Keratinocyte (primary cell): ENCODE measurements at regions not wholly inside any gene's neighbourhood (a gene's known extent, or its start where the extent isn't known, plus 50 kb on each side); places are given as distances from the start of the nearest gene placed in this dataset.

Experiments used
- DNase-seq: peaks from one replicate; pipeline ENCODE4 v3.0.0-alpha.2; 2011; ENCODE audit warnings: low read depth, missing footprints, low spot score
- FAIRE-seq: peaks from 2 replicates; lab custom pipeline; 2011; peaks lifted over from hg19 to GRCh38; lab: Jason Lieb, UNC
- H2AFZ ChIP-seq: 2 replicates; pipeline ENCODE4 v1.6.0; 2012; ENCODE audit warnings: low read length, control low read depth, inconsistent platforms; ENCODE audit not compliant: control insufficient read depth
- H3K27ac ChIP-seq: 2 replicates; pipeline ENCODE4 v1.5.1; 2011; ENCODE audit warnings: low read length; ENCODE audit not compliant: control insufficient read depth, insufficient read depth
- H3K27me3 ChIP-seq: 3 replicates; pipeline ENCODE4 v1.6.0; 2011; ENCODE audit warnings: low read length; ENCODE audit not compliant: control insufficient read depth, insufficient read depth; ENCODE audit errors: extremely low read depth
- H3K36me3 ChIP-seq, 2 experiments: 2 replicates in 1 of 2; 3 replicates in 1 of 2; pipeline ENCODE4 v1.5.1; 2011; ENCODE audit warnings: low read length in 2 of 2, mild to moderate bottlenecking in 1 of 2; ENCODE audit not compliant: control insufficient read depth in 2 of 2, insufficient read depth in 2 of 2; ENCODE audit errors: extremely low read depth in 1 of 2
- H3K4me1 ChIP-seq: 3 replicates; pipeline ENCODE4 v1.5.1; 2011; ENCODE audit warnings: low read length; ENCODE audit not compliant: control insufficient read depth, insufficient read depth; ENCODE audit errors: extremely low read depth
- H3K4me2 ChIP-seq: 3 replicates; pipeline ENCODE4 v1.6.0; 2011; ENCODE audit warnings: low read depth, low read length; ENCODE audit not compliant: control insufficient read depth, insufficient read depth; ENCODE audit errors: extremely low read depth
- H3K4me3 ChIP-seq, 3 experiments: fragments of 200-600 bp in 1 of 3; sonication (generic) in 1 of 3; 2 replicates in 2 of 3; 3 replicates in 1 of 3; pipeline ENCODE4 v1.5.1; 2011 to 2016; ENCODE audit warnings: low read length in 3 of 3, mild to moderate bottlenecking in 3 of 3, control low read depth in 2 of 3, inconsistent platforms in 1 of 3, low read depth in 1 of 3, mixed read lengths in 1 of 3, mixed run types in 1 of 3, moderate library complexity in 1 of 3; ENCODE audit not compliant: control insufficient read depth in 2 of 3, insufficient read depth in 2 of 3; ENCODE audit errors: extremely low read depth in 1 of 3
- H3K79me2 ChIP-seq: 2 replicates; pipeline ENCODE4 v1.6.0; 2012; ENCODE audit warnings: low read length; ENCODE audit not compliant: control insufficient read depth, insufficient read depth
- H3K9ac ChIP-seq: 3 replicates; pipeline ENCODE4 v1.6.0; 2011; ENCODE audit warnings: low read length; ENCODE audit not compliant: control insufficient read depth, insufficient read depth; ENCODE audit errors: extremely low read depth
- H3K9me1 ChIP-seq: 3 replicates; pipeline ENCODE4 v1.6.0; 2011; ENCODE audit warnings: low read length; ENCODE audit not compliant: control insufficient read depth, insufficient read depth; ENCODE audit errors: extremely low read depth
- H3K9me3 ChIP-seq: 2 replicates; pipeline ENCODE4 v1.5.1; 2012; ENCODE audit warnings: low read depth, low read length; ENCODE audit not compliant: control insufficient read depth
- H4K20me1 ChIP-seq: 3 replicates; pipeline ENCODE4 v1.6.0; 2011; ENCODE audit warnings: low read length; ENCODE audit not compliant: control insufficient read depth, insufficient read depth; ENCODE audit errors: extremely low read depth
- CTCF ChIP-seq, 3 experiments: IDR thresholded peaks in 1 of 3; conservative IDR thresholded peaks in 1 of 3; optimal IDR thresholded peaks in 1 of 3; 2 replicates in 2 of 3; 3 replicates in 1 of 3; pipeline versions ENCODE3 to v1.5.1; 2011; ENCODE audit warnings: low read length in 3 of 3, mild to moderate bottlenecking in 3 of 3, moderate library complexity in 2 of 3, control low read depth in 1 of 3, inconsistent platforms in 1 of 3; ENCODE audit not compliant: insufficient read depth in 2 of 3; ENCODE audit errors: extremely low read depth in 1 of 3
- EZH2 ChIP-seq: IDR thresholded peaks from one replicate; pipeline ENCODE4 v1.6.1; 2012; ENCODE audit warnings: inconsistent platforms, mild to moderate bottlenecking, low read length, moderate library complexity
- dilution Hi-C: fragments of 300-500 bp; cut with MboI; formaldehyde crosslinking; loops from one replicate; pipeline ENCODE4 v1.7.0; 2020; ENCODE audit warnings: low sequenced_read_pairs; ENCODE audit not compliant: extremely low pct_ligation_motif_present

GRCh38 chr5:7074176-7074575, 321.8 kb upstream of the ADCY2 start:
- Histone ChIP-seq H2AFZ (no peak overlapping the region), H3K27ac (no peak overlapping the region), H3K27me3 (no peaks in the 10 kb centered on the region), H4K20me1 (no peaks in the 10 kb centered on the region), H3K4me1 (no peaks in the 10 kb centered on the region), H3K4me2 (no peak overlapping the region), H3K9me1 (no peaks in the 10 kb centered on the region), H3K79me2 (no peaks in the 10 kb centered on the region), H3K4me3 (no peak overlapping the region), H3K9me3 (no peaks in the 10 kb centered on the region), H3K9ac (no peak overlapping the region), H3K36me3 (no peaks in the 10 kb centered on the region)
- dilution Hi-C loops: no loop called here
- TF ChIP-seq EZH2 (no peak), CTCF (optimal IDR thresholded peaks at IDR 0.05 in 1 of 3, IDR thresholded peaks at IDR 0.05 in 1 of 3, conservative IDR thresholded peaks at IDR 0.05 in 1 of 3; ENCODE audit: extremely low read depth in 1 of 3, insufficient read depth in 2 of 3, low read length in 3 of 3) (no peak)
- no peak for DNase-seq
- no peak for FAIRE-seq

- dilution Hi-C loops: no loop called here
Measured at GRCh38 chr5:7075470-7075869, 320.5 kb upstream of the ADCY2 start.

More at GRCh38 chr5:7075470-7075869, 320.5 kb upstream of the ADCY2 start:
- Histone ChIP-seq H3K9ac (no peak overlapping the region), H2AFZ (no peak overlapping the region), H3K9me3 (no peaks in the 10 kb centered on the region), H3K4me2 (no peak overlapping the region), H3K79me2 (no peaks in the 10 kb centered on the region), H4K20me1 (no peaks in the 10 kb centered on the region), H3K27ac (no peak overlapping the region), H3K36me3 (no peaks in the 10 kb centered on the region), H3K4me3 (no peak overlapping the region), H3K4me1 (no peaks in the 10 kb centered on the region), H3K27me3 (no peaks in the 10 kb centered on the region), H3K9me1 (no peaks in the 10 kb centered on the region)
- no peak for DNase-seq
- FAIRE-seq: no peak
- TF ChIP-seq EZH2: no peak
- TF ChIP-seq CTCF (optimal IDR thresholded peaks at IDR 0.05 in 1 of 3, IDR thresholded peaks at IDR 0.05 in 1 of 3, conservative IDR thresholded peaks at IDR 0.05 in 1 of 3; ENCODE audit: extremely low read depth in 1 of 3, insufficient read depth in 2 of 3, low read length in 3 of 3): no peak
